DMS53 (cell line): ENCODE measurements at regions not wholly inside any gene's neighbourhood (a gene's known extent, or its start where the extent isn't known, plus 50 kb on each side); places are given as distances from the start of the nearest gene placed in this dataset.
A peak's percentile ranks its signal among the peaks of the same experiment; 100 is the strongest.

Experiments
- DNase-seq: peaks from one replicate; lab custom pipeline; 2025; lab: John Stamatoyannopoulos, UW

GRCh38 chr12:67535176-67535575 is 113.4 kb upstream of the DYRK2 start:
- DNase-seq = no peak

GRCh38 chr12:67535971-67536370 is 112.6 kb upstream of the DYRK2 start:
- no peak for DNase-seq

- DNase-seq = no peak
Measured at GRCh38 chr12:67539329-67539728, 109.2 kb upstream of the DYRK2 start.

GRCh38 chr12:67539946-67540345 is 108.6 kb upstream of the DYRK2 start:
- no peak for DNase-seq

- DNase-seq = no peak
Measured at GRCh38 chr12:67540920-67541624, 107.5 kb upstream of the DYRK2 start.

GRCh38 chr12:67541625-67541991 is 106.9 kb upstream of the DYRK2 start:
- DNase-seq = peak; percentile 42

GRCh38 chr12:67543021-67543770 is 105.3 kb upstream of the DYRK2 start:
- no peak for DNase-seq

- no peak for DNase-seq
Measured at GRCh38 chr12:67545298-67545697, 103.2 kb upstream of the DYRK2 start.

- DNase-seq = peak; percentile 53
Measured at GRCh38 chr12:67546746-67547145, 101.8 kb upstream of the DYRK2 start.

GRCh38 chr12:67555075-67555717 is 93.3 kb upstream of the DYRK2 start:
- DNase-seq = peak; percentile 82

- DNase-seq = no peak
Measured at GRCh38 chr12:67558775-67559174, 89.8 kb upstream of the DYRK2 start.

GRCh38 chr12:67559751-67560150 is 88.8 kb upstream of the DYRK2 start:
- DNase-seq = no peak

- DNase-seq = no peak
Measured at GRCh38 chr12:67562513-67563287, 85.8 kb upstream of the DYRK2 start.

GRCh38 chr12:67568055-67568454 is 80.5 kb upstream of the DYRK2 start:
- no peak for DNase-seq

GRCh38 chr12:67572492-67572891 is 76.1 kb upstream of the DYRK2 start:
- no peak for DNase-seq

GRCh38 chr12:67573566-67573965 is 75.0 kb upstream of the DYRK2 start:
- DNase-seq = no peak

GRCh38 chr12:67578976-67579661 is 69.4 kb upstream of the DYRK2 start:
- no peak for DNase-seq

GRCh38 chr12:67579662-67580003 is 68.9 kb upstream of the DYRK2 start:
- no peak for DNase-seq

GRCh38 chr12:67582238-67582834 is 66.2 kb upstream of the DYRK2 start:
- DNase-seq = no peak

- no peak for DNase-seq
Measured at GRCh38 chr12:67582844-67583243, 65.7 kb upstream of the DYRK2 start.

- DNase-seq = no peak
Measured at GRCh38 chr12:67586951-67587350, 61.6 kb upstream of the DYRK2 start.

- DNase-seq = no peak
Measured at GRCh38 chr12:67589078-67589477, 59.5 kb upstream of the DYRK2 start.
